ENCODE measurements at regions not wholly inside any gene's neighbourhood (a gene's known extent, or its start where the extent isn't known, plus 50 kb on each side); places are given as distances from the start of the nearest gene placed in this dataset.
A peak's percentile ranks its signal among the peaks of the same experiment; 100 is the strongest.

GRCh38 chr2:239516286-239516953 is 115.6 kb upstream of the HDAC4 start:
- Mint-ChIP-seq H3K27me3 (ENCODE audit: low read depth) (no peaks in the 10 kb centered on the region), H3K27ac (no peak overlapping the region), H3K4me3 (no peak overlapping the region), H3K4me1 (ENCODE audit: low read depth) (no peaks in the 10 kb centered on the region), H3K36me3 (ENCODE audit: low read depth) (no peaks in the 10 kb centered on the region), H3K9me3 (ENCODE audit: insufficient read depth) (no peaks in the 10 kb centered on the region)
- ATAC-seq (no peak), DNase-seq (no peak)
- POLR2A ChIA-PET = no interaction called here
- CTCF ChIA-PET = no interaction called here

GRCh38 chr2:239514754-239515530 is 114.1 kb upstream of the HDAC4 start:
- Mint-ChIP-seq H3K9me3 (ENCODE audit: insufficient read depth) (no peaks in the 10 kb centered on the region), H3K36me3 (ENCODE audit: low read depth) (no peaks in the 10 kb centered on the region), H3K27ac (no peak overlapping the region), H3K4me3 (no peak overlapping the region), H3K27me3 (ENCODE audit: low read depth) (no peaks in the 10 kb centered on the region), H3K4me1 (ENCODE audit: low read depth) (no peaks in the 10 kb centered on the region)
- no peak for ATAC-seq
- ChIA-PET CTCF (no interaction called here), POLR2A (no interaction called here)
- DNase-seq = no peak

GRCh38 chr2:239512054-239512453 is 111.2 kb upstream of the HDAC4 start:
- POLR2A ChIA-PET = no interaction called here
- Mint-ChIP-seq H3K9me3 (ENCODE audit: insufficient read depth) (no peaks in the 10 kb centered on the region), H3K27me3 (ENCODE audit: low read depth) (peaks cover 1% of the 10 kb centered on the region), H3K4me1 (ENCODE audit: low read depth) (no peaks in the 10 kb centered on the region), H3K4me3 (no peak overlapping the region), H3K27ac (no peak overlapping the region), H3K36me3 (ENCODE audit: low read depth) (no peaks in the 10 kb centered on the region)
- DNase-seq (no peak), ATAC-seq (no peak)
- CTCF ChIA-PET = no interaction called here

- no peaks in the 10 kb centered on the region for H3K9me3 Mint-ChIP-seq (ENCODE audit: insufficient read depth)
- ATAC-seq (no peak), DNase-seq (no peak)
- CTCF ChIA-PET = no interaction called here
- H3K27me3 Mint-ChIP-seq (ENCODE audit: low read depth) = peaks cover 1% of the 10 kb centered on the region
- no peak overlapping the region for H3K4me3 Mint-ChIP-seq
- no peak overlapping the region for H3K27ac Mint-ChIP-seq
- H3K36me3 Mint-ChIP-seq (ENCODE audit: low read depth) = no peaks in the 10 kb centered on the region
- POLR2A ChIA-PET = no interaction called here
- H3K4me1 Mint-ChIP-seq (ENCODE audit: low read depth) = no peaks in the 10 kb centered on the region
Measured at GRCh38 chr2:239509373-239510143, 108.7 kb upstream of the HDAC4 start.

- ATAC-seq = no peak
- Mint-ChIP-seq H3K4me1 (ENCODE audit: low read depth) (no peaks in the 10 kb centered on the region), H3K4me3 (no peak overlapping the region), H3K9me3 (ENCODE audit: insufficient read depth) (no peaks in the 10 kb centered on the region), H3K27ac (no peak overlapping the region), H3K27me3 (ENCODE audit: low read depth) (peaks cover 1% of the 10 kb centered on the region), H3K36me3 (ENCODE audit: low read depth) (no peaks in the 10 kb centered on the region)
- ChIA-PET CTCF (no interaction called here), POLR2A (no interaction called here)
- no peak for DNase-seq
Measured at GRCh38 chr2:239508261-239508660, 107.4 kb upstream of the HDAC4 start.

- Mint-ChIP-seq H3K9me3 (ENCODE audit: insufficient read depth) (no peaks in the 10 kb centered on the region), H3K4me1 (ENCODE audit: low read depth) (no peaks in the 10 kb centered on the region), H3K4me3 (no peak overlapping the region), H3K27me3 (ENCODE audit: low read depth) (peaks cover 1% of the 10 kb centered on the region), H3K27ac (peak overlapping the region; percentile 55), H3K36me3 (ENCODE audit: low read depth) (no peaks in the 10 kb centered on the region)
- DNase-seq (no peak), ATAC-seq (no peak)
- ChIA-PET CTCF (no interaction called here), POLR2A (no interaction called here)
Measured at GRCh38 chr2:239507576-239508258, 106.9 kb upstream of the HDAC4 start.

- no peaks in the 10 kb centered on the region for H3K9me3 Mint-ChIP-seq (ENCODE audit: insufficient read depth)
- POLR2A ChIA-PET = no interaction called here
- no peak for DNase-seq
- H3K4me3 Mint-ChIP-seq = no peak overlapping the region
- no peaks in the 10 kb centered on the region for H3K4me1 Mint-ChIP-seq (ENCODE audit: low read depth)
- peaks cover 1% of the 10 kb centered on the region for H3K27me3 Mint-ChIP-seq (ENCODE audit: low read depth)
- no peak for ATAC-seq
- H3K36me3 Mint-ChIP-seq (ENCODE audit: low read depth) = no peaks in the 10 kb centered on the region
- no peak overlapping the region for H3K27ac Mint-ChIP-seq
- CTCF ChIA-PET = no interaction called here
Measured at GRCh38 chr2:239506961-239507360, 106.1 kb upstream of the HDAC4 start.

GRCh38 chr2:239506101-239506857 is 105.5 kb upstream of the HDAC4 start:
- DNase-seq = no peak
- peaks cover 1% of the 10 kb centered on the region for H3K27me3 Mint-ChIP-seq (ENCODE audit: low read depth)
- ChIA-PET CTCF (no interaction called here), POLR2A (no interaction called here)
- no peak for ATAC-seq
- H3K36me3 Mint-ChIP-seq (ENCODE audit: low read depth) = no peaks in the 10 kb centered on the region
- H3K9me3 Mint-ChIP-seq (ENCODE audit: insufficient read depth) = no peaks in the 10 kb centered on the region
- no peak overlapping the region for H3K27ac Mint-ChIP-seq
- H3K4me1 Mint-ChIP-seq (ENCODE audit: low read depth) = no peaks in the 10 kb centered on the region
- no peak overlapping the region for H3K4me3 Mint-ChIP-seq

GRCh38 chr2:239504643-239505235 is 103.9 kb upstream of the HDAC4 start:
- Mint-ChIP-seq H3K27me3 (ENCODE audit: low read depth) (peaks cover 1% of the 10 kb centered on the region), H3K4me1 (ENCODE audit: low read depth) (no peaks in the 10 kb centered on the region), H3K27ac (no peak overlapping the region), H3K9me3 (ENCODE audit: insufficient read depth) (no peaks in the 10 kb centered on the region), H3K36me3 (ENCODE audit: low read depth) (no peaks in the 10 kb centered on the region), H3K4me3 (no peak overlapping the region)
- POLR2A ChIA-PET = no interaction called here
- CTCF ChIA-PET = no interaction called here
- ATAC-seq (no peak), DNase-seq (no peak)

GRCh38 chr2:239502430-239503186 is 101.8 kb upstream of the HDAC4 start:
- H3K36me3 Mint-ChIP-seq (ENCODE audit: low read depth) = no peaks in the 10 kb centered on the region
- no peak overlapping the region for H3K27ac Mint-ChIP-seq
- H3K4me3 Mint-ChIP-seq = no peak overlapping the region
- peaks cover under 1% of the 10 kb centered on the region for H3K27me3 Mint-ChIP-seq (ENCODE audit: low read depth)
- POLR2A ChIA-PET = no interaction called here
- ATAC-seq (no peak), DNase-seq (no peak)
- CTCF ChIA-PET = no interaction called here
- no peaks in the 10 kb centered on the region for H3K4me1 Mint-ChIP-seq (ENCODE audit: low read depth)
- no peaks in the 10 kb centered on the region for H3K9me3 Mint-ChIP-seq (ENCODE audit: insufficient read depth)
